Fibroblast of villous mesenchyme (primary cell): ENCODE measurements at regions not wholly inside any gene's neighbourhood (a gene's known extent, or its start where the extent isn't known, plus 50 kb on each side); places are given as distances from the start of the nearest gene placed in this dataset.
A peak's percentile ranks its signal among the peaks of the same experiment; 100 is the strongest.

Experiments used
- DNase-seq: peaks from one replicate; pipeline ENCODE4 v3.0.0-alpha.2; 2010; ENCODE audit warnings: low read depth
- H3K4me3 ChIP-seq: 2 replicates; pipeline ENCODE4 v1.5.1; 2011; ENCODE audit warnings: low read depth, mild to moderate bottlenecking, low read length
- TF ChIP-seq, protein P1 (sequence below): IDR thresholded peaks from 2 replicates; pipeline ENCODE4 v1.5.1; 2012; ENCODE audit warnings: low read depth, mild to moderate bottlenecking, low read length; ENCODE audit not compliant: insufficient read depth

DNA sequence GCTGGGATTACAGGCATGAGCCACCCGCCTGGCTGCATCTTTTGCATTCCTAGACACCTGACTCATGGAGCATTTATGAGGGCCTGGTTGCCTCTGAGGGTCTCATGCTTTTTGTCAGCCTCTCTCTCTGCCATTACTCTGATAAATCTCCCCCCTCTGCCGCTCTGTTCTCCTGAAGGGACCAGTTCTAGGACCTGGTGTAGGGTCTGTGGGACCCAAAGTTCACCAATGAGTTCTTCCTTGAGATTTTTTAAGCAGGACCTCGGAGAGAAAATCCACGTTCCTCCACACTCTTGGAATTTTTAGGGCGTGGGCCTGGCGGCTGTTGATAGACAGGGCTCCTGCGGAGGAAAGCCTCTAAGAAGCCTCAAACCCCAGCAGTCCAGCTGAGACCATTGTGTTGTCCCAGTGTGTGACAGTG is 91.9 kb upstream of the ERRFI1 start:
- DNase-seq, result peak; percentile 73
- TF ChIP-seq, protein P1, sequence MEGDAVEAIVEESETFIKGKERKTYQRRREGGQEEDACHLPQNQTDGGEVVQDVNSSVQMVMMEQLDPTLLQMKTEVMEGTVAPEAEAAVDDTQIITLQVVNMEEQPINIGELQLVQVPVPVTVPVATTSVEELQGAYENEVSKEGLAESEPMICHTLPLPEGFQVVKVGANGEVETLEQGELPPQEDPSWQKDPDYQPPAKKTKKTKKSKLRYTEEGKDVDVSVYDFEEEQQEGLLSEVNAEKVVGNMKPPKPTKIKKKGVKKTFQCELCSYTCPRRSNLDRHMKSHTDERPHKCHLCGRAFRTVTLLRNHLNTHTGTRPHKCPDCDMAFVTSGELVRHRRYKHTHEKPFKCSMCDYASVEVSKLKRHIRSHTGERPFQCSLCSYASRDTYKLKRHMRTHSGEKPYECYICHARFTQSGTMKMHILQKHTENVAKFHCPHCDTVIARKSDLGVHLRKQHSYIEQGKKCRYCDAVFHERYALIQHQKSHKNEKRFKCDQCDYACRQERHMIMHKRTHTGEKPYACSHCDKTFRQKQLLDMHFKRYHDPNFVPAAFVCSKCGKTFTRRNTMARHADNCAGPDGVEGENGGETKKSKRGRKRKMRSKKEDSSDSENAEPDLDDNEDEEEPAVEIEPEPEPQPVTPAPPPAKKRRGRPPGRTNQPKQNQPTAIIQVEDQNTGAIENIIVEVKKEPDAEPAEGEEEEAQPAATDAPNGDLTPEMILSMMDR, result no peak
- no peak overlapping the region for H3K4me3 ChIP-seq

DNA sequence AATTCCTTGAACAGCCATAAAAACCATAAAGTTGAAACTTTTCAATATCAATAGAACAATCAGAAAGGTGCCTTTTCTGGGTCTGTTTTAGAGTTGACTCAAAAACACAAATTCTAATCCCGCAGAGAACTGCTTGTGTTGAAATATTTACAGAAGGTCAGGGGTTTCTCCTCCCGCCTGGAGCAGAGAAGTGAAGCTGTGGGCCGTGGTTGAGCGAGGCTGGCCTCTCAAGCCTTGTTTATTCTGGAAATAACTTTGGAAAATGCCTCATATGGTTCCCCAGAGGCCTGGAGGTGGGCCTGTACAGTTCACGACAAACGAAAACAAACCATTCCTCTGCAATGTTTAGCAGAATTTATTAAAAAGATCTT is 90.8 kb upstream of the ERRFI1 start:
- TF ChIP-seq, protein P1, result no peak
- H3K4me3 ChIP-seq, result no peak overlapping the region

DNA sequence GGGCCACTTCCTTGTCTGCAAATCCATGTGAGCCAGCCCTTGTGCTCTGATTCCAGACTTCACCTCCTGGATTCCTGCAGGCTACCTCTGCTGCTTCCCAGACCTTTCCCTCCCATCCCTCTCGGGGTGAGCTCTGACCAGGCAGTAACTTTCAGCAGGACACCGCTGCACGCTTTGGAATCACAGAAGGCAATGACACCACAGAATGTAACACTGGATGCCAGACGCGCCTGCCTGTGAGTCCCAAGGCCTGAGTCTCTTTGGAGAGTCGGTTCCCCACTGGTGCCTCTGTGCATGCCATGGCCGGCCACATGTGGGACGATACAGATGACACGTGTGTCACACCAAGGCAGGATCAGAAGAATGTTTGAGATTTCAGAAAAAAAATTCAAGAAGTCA is 89.7 kb upstream of the ERRFI1 start:
- no peak overlapping the region for H3K4me3 ChIP-seq
- no peak for DNase-seq
- TF ChIP-seq, protein P1, result no peak

More for the DNA sequence above, 90.8 kb upstream of the ERRFI1 start:
- peak; percentile 98 for DNase-seq

DNA sequence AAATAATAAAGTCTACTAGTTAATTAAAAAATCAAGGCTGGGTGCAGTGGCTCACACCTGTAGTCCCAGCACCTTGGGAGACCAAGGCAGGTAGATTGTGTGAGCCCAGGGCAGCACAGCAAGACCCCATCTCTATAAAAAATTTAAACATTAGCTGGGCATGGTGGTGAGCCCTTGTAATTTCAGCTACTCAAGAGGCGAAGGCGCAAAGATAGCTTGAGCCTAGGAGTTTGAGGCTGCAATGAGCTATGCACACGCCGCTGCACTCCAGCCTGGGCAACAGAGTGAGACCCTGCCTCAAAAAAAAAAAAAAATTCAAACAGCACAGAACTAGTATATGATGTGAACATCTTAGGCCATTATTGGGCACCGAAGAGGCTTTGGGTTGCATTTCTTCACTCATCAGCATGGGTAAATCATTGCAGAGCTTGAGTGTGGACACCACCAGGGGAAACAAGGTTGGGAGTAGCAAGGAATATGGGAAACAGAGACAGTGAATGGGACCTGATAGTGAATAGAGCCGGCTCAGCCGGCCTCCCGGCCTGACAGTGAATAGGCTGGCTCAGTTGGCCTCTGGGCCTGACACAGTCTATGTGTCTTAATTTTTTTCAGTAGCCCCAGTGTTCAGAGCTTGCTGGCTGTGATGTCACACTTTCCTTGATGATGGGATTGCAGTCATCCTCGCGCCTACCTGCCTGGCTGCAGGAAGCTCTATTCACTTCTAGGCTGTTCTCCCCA is 89.1 kb upstream of the ERRFI1 start:
- DNase-seq, result no peak
- TF ChIP-seq, protein P1, result no peak
- H3K4me3 ChIP-seq, result no peak overlapping the region

DNA sequence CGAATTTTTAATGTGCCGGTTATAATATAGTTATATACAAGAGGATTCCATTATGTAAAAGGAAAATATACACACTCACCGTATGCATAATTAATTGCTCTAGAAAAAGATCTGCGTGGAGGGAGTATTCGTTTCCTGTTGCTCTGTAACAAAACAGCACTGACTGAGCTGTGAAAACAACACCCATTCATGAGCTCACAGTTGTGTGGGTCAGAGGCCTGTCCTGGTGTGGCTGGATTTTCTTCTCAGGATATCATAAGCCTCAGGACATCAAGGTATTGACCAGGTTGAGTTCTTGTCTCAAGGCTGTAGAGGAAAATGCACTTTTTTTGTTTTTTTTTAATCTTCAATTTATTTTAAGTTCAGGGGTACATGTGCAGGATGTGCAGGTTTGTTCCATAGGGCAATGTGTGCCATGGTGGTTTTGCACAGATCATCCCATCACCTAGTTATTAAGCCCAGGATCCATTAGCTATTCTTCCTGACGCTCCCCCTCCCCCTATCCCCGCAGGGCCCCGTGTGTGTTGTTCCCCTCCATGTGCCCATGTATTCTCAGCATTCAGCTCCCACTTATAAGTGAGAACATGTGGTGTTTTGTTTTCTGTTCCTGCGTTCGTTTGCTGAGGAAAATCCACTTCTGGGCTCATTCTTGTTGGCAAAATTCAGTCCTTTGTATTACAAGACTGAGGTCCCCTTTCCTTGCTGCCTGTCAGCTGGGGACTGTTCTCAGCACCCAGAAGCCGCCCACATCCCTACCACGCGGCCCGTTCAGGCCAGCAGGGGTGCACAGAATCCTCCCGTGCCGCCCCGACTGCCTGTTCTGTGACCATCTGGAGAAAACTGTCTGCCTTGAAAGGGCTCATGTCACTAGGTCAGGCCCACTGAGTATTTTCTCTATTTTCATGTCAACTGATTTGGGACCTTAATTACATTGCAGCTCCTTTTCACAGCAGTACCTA is 87.4 kb upstream of the ERRFI1 start:
- TF ChIP-seq, protein P1, result peak; percentile 21
- DNase-seq, result peak; percentile 62

DNA sequence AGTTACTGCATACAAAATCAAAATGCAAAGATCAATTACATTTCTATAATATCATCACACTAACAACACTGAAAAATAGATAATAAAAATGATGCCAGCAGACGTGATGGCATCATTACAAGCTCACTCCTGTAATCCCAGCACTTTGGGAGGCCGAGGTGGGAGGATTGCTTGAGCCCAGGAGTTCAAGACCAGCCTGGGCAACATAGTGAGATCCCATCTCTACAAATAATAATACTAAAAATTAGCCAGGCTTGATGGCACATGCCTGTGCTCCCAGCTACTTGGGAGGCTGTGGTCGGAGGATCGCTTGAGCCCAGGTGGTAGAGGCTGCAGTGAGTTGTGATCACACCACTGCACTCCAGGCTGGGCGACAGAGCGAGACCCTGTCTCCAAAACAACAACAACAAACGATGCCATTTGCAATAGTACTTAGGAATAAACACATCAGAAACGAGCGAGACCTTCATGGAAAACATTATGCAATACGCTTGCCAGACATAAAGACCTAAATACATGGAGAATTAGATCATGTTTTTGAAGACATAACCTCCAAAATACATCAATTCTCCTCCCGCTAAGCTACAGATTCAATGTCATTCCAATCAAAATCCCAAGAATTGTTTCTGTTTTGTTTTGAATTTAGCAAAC is 86.6 kb upstream of the ERRFI1 start:
- DNase-seq, result peak; percentile 60
- H3K4me3 ChIP-seq, result no peak overlapping the region
- TF ChIP-seq, protein P1, result no peak

More for the DNA sequence above, 87.4 kb upstream of the ERRFI1 start:
- no peak overlapping the region for H3K4me3 ChIP-seq
